ENCODE measurements at regions not wholly inside any gene's neighbourhood (a gene's known extent, or its start where the extent isn't known, plus 50 kb on each side); places are given as distances from the start of the nearest gene placed in this dataset.

DNA sequence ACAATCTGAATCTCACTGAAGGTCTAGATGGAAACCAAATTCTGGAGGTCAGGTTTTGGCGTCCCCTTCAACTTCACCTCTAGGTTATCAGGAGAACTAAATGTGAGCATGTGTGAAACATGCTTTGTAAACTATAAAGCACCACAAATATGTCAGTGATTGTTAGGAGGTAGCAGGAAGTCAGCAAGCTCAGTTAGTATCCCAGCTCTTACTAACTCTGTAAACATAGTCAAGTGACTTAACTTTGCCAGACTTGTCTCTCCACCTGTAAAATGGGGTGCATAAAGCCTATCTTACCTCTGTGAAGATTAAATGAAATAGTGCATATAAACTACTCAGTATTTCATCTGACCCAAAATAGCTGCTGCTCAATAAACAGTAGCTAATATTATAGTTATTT lies 121.5 kb downstream of the INSIG2 start:
- Histone ChIP-seq H3K27ac (no peak overlapping the region), H3K4me3 (no peak overlapping the region), H3K4me1 (ENCODE audit: insufficient read depth) (no peaks in the 10 kb centered on the region), H3K9me3 (no peaks in the 10 kb centered on the region), H3K36me3 (no peaks in the 10 kb centered on the region), H3K27me3 (no peaks in the 10 kb centered on the region)
- WGBS, 3 donors = 71 to 75% (median 74%) methylated on average over 1 of the region's 1 CpG
- TF ChIP-seq, protein P1, sequence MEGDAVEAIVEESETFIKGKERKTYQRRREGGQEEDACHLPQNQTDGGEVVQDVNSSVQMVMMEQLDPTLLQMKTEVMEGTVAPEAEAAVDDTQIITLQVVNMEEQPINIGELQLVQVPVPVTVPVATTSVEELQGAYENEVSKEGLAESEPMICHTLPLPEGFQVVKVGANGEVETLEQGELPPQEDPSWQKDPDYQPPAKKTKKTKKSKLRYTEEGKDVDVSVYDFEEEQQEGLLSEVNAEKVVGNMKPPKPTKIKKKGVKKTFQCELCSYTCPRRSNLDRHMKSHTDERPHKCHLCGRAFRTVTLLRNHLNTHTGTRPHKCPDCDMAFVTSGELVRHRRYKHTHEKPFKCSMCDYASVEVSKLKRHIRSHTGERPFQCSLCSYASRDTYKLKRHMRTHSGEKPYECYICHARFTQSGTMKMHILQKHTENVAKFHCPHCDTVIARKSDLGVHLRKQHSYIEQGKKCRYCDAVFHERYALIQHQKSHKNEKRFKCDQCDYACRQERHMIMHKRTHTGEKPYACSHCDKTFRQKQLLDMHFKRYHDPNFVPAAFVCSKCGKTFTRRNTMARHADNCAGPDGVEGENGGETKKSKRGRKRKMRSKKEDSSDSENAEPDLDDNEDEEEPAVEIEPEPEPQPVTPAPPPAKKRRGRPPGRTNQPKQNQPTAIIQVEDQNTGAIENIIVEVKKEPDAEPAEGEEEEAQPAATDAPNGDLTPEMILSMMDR (IDR thresholded peaks at IDR 0.05) = no peak
- no peak for TF ChIP-seq EP300 (IDR thresholded peaks at IDR 0.05)
- TF ChIP-seq POLR2A (IDR thresholded peaks at IDR 0.05) = no peak
- DNase-seq = no peak
- intact Hi-C loops (cut with DNase I) = no loop called here

DNA sequence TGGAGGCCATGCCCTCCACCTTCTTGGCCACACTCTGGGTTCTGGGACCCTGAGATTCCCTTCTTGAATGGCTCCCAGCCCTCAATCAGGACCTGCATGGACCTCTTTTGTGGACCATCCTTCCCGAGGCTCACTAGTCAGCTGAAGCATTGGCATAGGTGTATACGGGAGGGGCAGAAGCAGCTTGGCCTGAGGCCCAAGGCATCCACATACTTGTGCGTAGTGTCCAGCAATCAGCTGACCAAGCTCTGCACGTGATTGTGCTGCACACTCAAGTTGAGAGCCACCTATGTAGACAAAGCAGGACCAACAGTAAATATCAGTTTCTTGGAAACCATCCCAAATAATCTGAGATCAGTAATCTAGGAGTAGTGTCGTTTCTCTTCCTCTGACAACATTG lies 119.6 kb downstream of the INSIG2 start:
- Histone ChIP-seq H3K27ac (no peak overlapping the region), H3K36me3 (no peaks in the 10 kb centered on the region), H3K27me3 (no peaks in the 10 kb centered on the region), H3K4me1 (ENCODE audit: insufficient read depth) (no peaks in the 10 kb centered on the region), H3K9me3 (no peaks in the 10 kb centered on the region), H3K4me3 (no peak overlapping the region)
- WGBS, 3 donors = 46 to 70% (median 52%) methylated on average over 5 of the region's 5 CpGs
- intact Hi-C loops (cut with DNase I) = no loop called here
- DNase-seq = no peak
- TF ChIP-seq POLR2A (IDR thresholded peaks at IDR 0.05) = no peak
- TF ChIP-seq EP300 (IDR thresholded peaks at IDR 0.05) = no peak
- TF ChIP-seq, protein P1 (IDR thresholded peaks at IDR 0.05) = no peak

DNA sequence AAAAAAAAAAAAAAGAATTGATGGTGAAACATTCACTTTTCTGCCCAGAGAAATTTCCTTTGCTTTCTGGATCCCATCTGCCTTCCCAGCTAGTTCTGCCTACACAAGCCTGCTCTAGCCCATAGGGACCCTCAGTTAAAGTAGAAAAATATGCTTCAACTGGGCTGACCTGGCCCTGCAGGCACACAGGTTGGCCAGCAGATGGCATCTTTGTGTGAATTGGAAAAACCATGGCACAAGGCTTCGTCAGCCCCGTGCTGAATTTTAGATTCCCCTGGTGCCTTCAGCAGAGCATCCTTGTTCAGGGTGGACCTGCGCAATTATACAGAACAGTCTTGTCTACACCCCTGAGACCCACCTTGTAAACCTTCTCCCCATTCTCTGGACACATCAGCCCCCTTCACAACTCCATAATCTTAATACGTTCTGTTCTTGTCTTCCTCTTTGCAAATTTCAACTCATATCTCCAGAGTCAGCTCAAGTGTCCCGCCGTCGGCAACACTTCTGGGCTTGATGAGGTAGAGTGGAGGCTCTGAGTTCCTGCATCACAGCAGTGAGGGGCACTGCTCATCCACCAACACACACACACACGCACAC lies 114.5 kb downstream of the INSIG2 start:
- no peak for TF ChIP-seq EP300 (IDR thresholded peaks at IDR 0.05)
- TF ChIP-seq, protein P1 (IDR thresholded peaks at IDR 0.05) = peak in 1 of 3 donors; percentile 15
- no peak for TF ChIP-seq POLR2A (IDR thresholded peaks at IDR 0.05)
- no peak for DNase-seq
- WGBS, 3 donors = 49 to 50% (median 50%) methylated on average over 8 of the region's 8 CpGs

DNA sequence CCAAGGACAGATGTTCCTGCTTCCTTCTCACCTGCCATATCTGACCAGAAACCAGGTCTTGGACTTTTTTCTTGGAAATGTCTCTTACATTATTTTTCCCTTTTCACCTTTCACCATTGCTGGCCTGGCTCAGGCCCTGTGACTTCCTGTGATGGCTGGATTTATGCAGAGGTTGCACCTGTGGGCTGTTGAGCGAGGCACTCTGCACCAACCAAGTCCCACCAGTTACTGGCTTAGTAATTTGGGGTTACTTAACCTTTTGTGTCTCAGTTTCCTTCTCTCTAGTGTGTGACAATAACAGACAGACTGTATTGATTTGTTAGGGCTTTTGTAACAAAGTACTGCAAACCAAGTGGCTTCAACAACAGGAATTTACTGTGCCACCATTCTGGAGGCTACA lies 110.0 kb downstream of the INSIG2 start:
- 77 to 86% (median 80%) methylated on average over 1 of the region's 1 CpG for WGBS, 3 donors
- Histone ChIP-seq H3K4me1 (ENCODE audit: insufficient read depth) (no peaks in the 10 kb centered on the region), H3K27me3 (no peaks in the 10 kb centered on the region), H3K27ac (no peak overlapping the region), H3K9me3 (no peaks in the 10 kb centered on the region), H3K36me3 (no peaks in the 10 kb centered on the region), H3K4me3 (no peak overlapping the region)
- intact Hi-C loops (cut with DNase I) = no loop called here
- no peak for DNase-seq
- TF ChIP-seq POLR2A (IDR thresholded peaks at IDR 0.05) (no peak), EP300 (IDR thresholded peaks at IDR 0.05) (no peak)
- TF ChIP-seq, protein P1 (IDR thresholded peaks at IDR 0.05) = no peak

More for the DNA sequence above, 114.5 kb downstream of the INSIG2 start:
- Histone ChIP-seq H3K27me3 (no peaks in the 10 kb centered on the region), H3K36me3 (no peaks in the 10 kb centered on the region), H3K4me3 (no peak overlapping the region), H3K27ac (no peak overlapping the region), H3K4me1 (ENCODE audit: insufficient read depth) (no peaks in the 10 kb centered on the region), H3K9me3 (no peaks in the 10 kb centered on the region)
- intact Hi-C loops (cut with DNase I) = no loop called here

Data from ovary (tissue), 7 donors.